Tibial nerve (tissue), 4 donors: ENCODE measurements at regions not wholly inside any gene's neighbourhood (a gene's known extent, or its start where the extent isn't known, plus 50 kb on each side); places are given as distances from the start of the nearest gene placed in this dataset.
"Not testable (repeated sequence)": the region's sequence is repeated elsewhere in the genome, so short reads cannot be mapped to it uniquely, and the experiment has no call there.

Experiments used
- DNase-seq, 2 donors: peaks; one replicate each; pipeline ENCODE4 v3.0.0-alpha.2; 2019; ENCODE audit warnings: low spot score in 2 of 2
- H3K27ac ChIP-seq, 4 donors: fragments of 200-600 bp; sonication (generic) in 3 of 4; one replicate each; pipeline ENCODE4 v1.5.1; 2017 to 2019; ENCODE audit warnings: mild to moderate bottlenecking in 1 of 4
- H3K27me3 ChIP-seq, 2 donors: fragments of 200-600 bp; sonication (generic) in 1 of 2; one replicate each; pipeline versions ENCODE4 v1.5.1 to v1.6.0; 2017 to 2019
- H3K36me3 ChIP-seq, 3 donors: fragments of 200-600 bp; sonication (generic); one replicate each; pipeline ENCODE4 v1.5.1; 2018 to 2019
- H3K4me1 ChIP-seq, 4 donors: fragments of 200-600 bp; sonication (generic) in 3 of 4; one replicate each; pipeline ENCODE4 v1.5.1; 2017 to 2019
- H3K4me3 ChIP-seq, 4 donors: fragments of 200-600 bp; sonication (generic) in 3 of 4; one replicate each; pipeline ENCODE4 v1.5.1; 2017 to 2019; ENCODE audit warnings: mild to moderate bottlenecking in 1 of 4, moderate library complexity in 1 of 4
- H3K9me3 ChIP-seq, 4 donors: fragments of 200-600 bp; sonication (generic) in 3 of 4; one replicate each; pipeline ENCODE4 v1.5.1; 2017 to 2019
- CTCF ChIP-seq, 5 experiments: fragments of 200-600 bp in 3 of 5; fragments of 450-650 bp in 2 of 5; sonication (generic) in 3 of 5; IDR thresholded peaks; one replicate each; pipeline ENCODE4 v1.5.1; 2016 to 2019; ENCODE audit warnings: antibody characterized with exemption in 5 of 5, mild to moderate bottlenecking in 3 of 5, moderate library complexity in 2 of 5
- EP300 ChIP-seq, 2 donors: sonication (generic); formaldehyde crosslinking; IDR thresholded peaks; one replicate each; pipeline ENCODE4 v1.6.1; 2017; ENCODE audit warnings: antibody characterized with exemption in 2 of 2, mild to moderate bottlenecking in 1 of 2
- POLR2A ChIP-seq, 2 donors: fragments of 450-650 bp; IDR thresholded peaks; one replicate each; pipeline ENCODE4 v1.6.1; 2017; ENCODE audit warnings: antibody characterized with exemption in 2 of 2, mild to moderate bottlenecking in 2 of 2, moderate library complexity in 2 of 2
- WGBS, 2 donors: methylation state at CpG; one replicate each; pipeline ENCODE4 v1.1.5; 2018; 5-methylcytosine and 5-hydroxymethylcytosine counted together

GRCh38 chr17:47066841-47067682 is 88.0 kb upstream of the RPRML start:
- 4% methylated on average over 18 of the region's 18 CpGs for WGBS, 2 donors
- H3K27me3 ChIP-seq: no peaks in the 10 kb centered on the region
- DNase-seq: peak; percentile 37 to 72
- H3K4me3 ChIP-seq: peak overlapping the region; percentile 40 to 84 (median 62)
- H3K27ac ChIP-seq: peak overlapping the region in 3 of 4 donors; percentile 79 to 93 (median 82)
- H3K36me3 ChIP-seq: peaks cover 0 to 11% (median 0%) of the 10 kb centered on the region in 3 donors
- no peaks in the 10 kb centered on the region for H3K9me3 ChIP-seq
- peaks cover 0 to 23% (median 0%) of the 10 kb centered on the region in 4 donors for H3K4me1 ChIP-seq
- TF ChIP-seq POLR2A (IDR thresholded peaks at IDR 0.05) (peak in 1 of 2 donors; percentile 38), EP300 (IDR thresholded peaks at IDR 0.05) (peak; percentile 62 to 70), CTCF (IDR thresholded peaks at IDR 0.05) (peak in 3 of 5 experiments; percentile 12 to 48 (median 26))

- DNase-seq: no peak
- 48 to 60% methylated on average over 6 of the region's 6 CpGs for WGBS, 2 donors
These were observed 87.0 kb upstream of the RPRML start for GRCh38 chr17:47066095-47066494.

GRCh38 chr17:47064684-47065083 is 85.6 kb upstream of the RPRML start:
- Histone ChIP-seq H3K4me3 (no peak overlapping the region), H3K27ac (no peak overlapping the region), H3K9me3 (no peaks in the 10 kb centered on the region), H3K4me1 (peaks cover 0 to 18% (median 0%) of the 10 kb centered on the region in 4 donors), H3K27me3 (no peaks in the 10 kb centered on the region), H3K36me3 (peaks cover 0 to 11% (median 0%) of the 10 kb centered on the region in 3 donors)
- no peak for DNase-seq
- 94 to 97% methylated on average over 5 of the region's 5 CpGs for WGBS, 2 donors
- TF ChIP-seq CTCF (IDR thresholded peaks at IDR 0.05): no peak
- no peak for TF ChIP-seq EP300 (IDR thresholded peaks at IDR 0.05)
- TF ChIP-seq POLR2A (IDR thresholded peaks at IDR 0.05): no peak

More at GRCh38 chr17:47066095-47066494, 87.0 kb upstream of the RPRML start:
- Histone ChIP-seq H3K4me3 (peak overlapping the region in 1 of 4 donors; percentile 84), H3K27ac (no peak overlapping the region), H3K9me3 (no peaks in the 10 kb centered on the region), H3K27me3 (no peaks in the 10 kb centered on the region), H3K36me3 (peaks cover 0 to 11% (median 0%) of the 10 kb centered on the region in 3 donors), H3K4me1 (peaks cover 0 to 20% (median 0%) of the 10 kb centered on the region in 4 donors)
- TF ChIP-seq POLR2A (IDR thresholded peaks at IDR 0.05): no peak
- no peak for TF ChIP-seq EP300 (IDR thresholded peaks at IDR 0.05)
- no peak for TF ChIP-seq CTCF (IDR thresholded peaks at IDR 0.05)

GRCh38 chr17:47063475-47063874 is 84.4 kb upstream of the RPRML start:
- no peak for DNase-seq
- no peaks in the 10 kb centered on the region for H3K27me3 ChIP-seq
- H3K9me3 ChIP-seq: no peaks in the 10 kb centered on the region
- TF ChIP-seq CTCF (IDR thresholded peaks at IDR 0.05) (no peak), POLR2A (IDR thresholded peaks at IDR 0.05) (no peak), EP300 (IDR thresholded peaks at IDR 0.05) (no peak)
- H3K4me3 ChIP-seq: no peak overlapping the region
- peaks cover 0 to 18% (median 0%) of the 10 kb centered on the region in 4 donors for H3K4me1 ChIP-seq
- 88 to 90% methylated on average over 11 of the region's 11 CpGs for WGBS, 2 donors
- no peak overlapping the region for H3K27ac ChIP-seq
- peaks cover 0 to 11% (median 0%) of the 10 kb centered on the region in 3 donors for H3K36me3 ChIP-seq

- WGBS, 2 donors: 91 to 92% methylated on average over 5 of the region's 5 CpGs
These were observed 83.8 kb upstream of the RPRML start for GRCh38 chr17:47062851-47063250.

GRCh38 chr17:47060005-47060404 is 81.0 kb upstream of the RPRML start:
- 83 to 84% methylated on average over 10 of the region's 10 CpGs for WGBS, 2 donors

More at GRCh38 chr17:47062851-47063250, 83.8 kb upstream of the RPRML start:
- not testable (repeated sequence) for H3K4me3 ChIP-seq, H3K27me3 ChIP-seq, H3K27ac ChIP-seq, DNase-seq, H3K9me3 ChIP-seq
- peaks cover 0 to 11% (median 0%) of the 10 kb centered on the region in 3 donors for H3K36me3 ChIP-seq
- H3K4me1 ChIP-seq: peaks cover 0 to 16% (median 0%) of the 10 kb centered on the region in 4 donors

More at GRCh38 chr17:47060005-47060404, 81.0 kb upstream of the RPRML start:
- not testable (repeated sequence) for DNase-seq, H3K27ac ChIP-seq, H3K9me3 ChIP-seq, H3K4me3 ChIP-seq, H3K27me3 ChIP-seq, H3K4me1 ChIP-seq
- peaks cover 0 to 29% (median 6%) of the 10 kb centered on the region in 3 donors for H3K36me3 ChIP-seq
